Neural cell (in vitro differentiated cells): ENCODE measurements at regions not wholly inside any gene's neighbourhood (a gene's known extent, or its start where the extent isn't known, plus 50 kb on each side); places are given as distances from the start of the nearest gene placed in this dataset.

Source experiments
- H2AFZ ChIP-seq: fragments of 200-600, 300-800 bp; sonication (generic), shearing (Covaris generic); 2 replicates; pipeline ENCODE4 v1.6.0; 2014; ENCODE audit warnings: low read depth, mild to moderate bottlenecking, antibody characterized with exemption, low read length, moderate library complexity
- H3F3A ChIP-seq: fragments of 200-600 bp; shearing (Covaris generic); 2 replicates; pipeline ENCODE4 v1.6.1; 2016; ENCODE audit warnings: mild to moderate bottlenecking, moderate library complexity, mixed read lengths, antibody characterized with exemption, low read length; ENCODE audit not compliant: insufficient read depth, poor library complexity, severe bottlenecking
- H3K27ac ChIP-seq: fragments of 200-600, 300-800 bp; sonication (generic), shearing (Covaris generic); 2 replicates; pipeline ENCODE4 v1.5.1; 2014; ENCODE audit warnings: mild to moderate bottlenecking, low read length, moderate library complexity
- H3K27me3 ChIP-seq: fragments of 300-800, 200-600 bp; sonication (generic), shearing (Covaris generic); 2 replicates; pipeline ENCODE4 v1.6.0; 2014; ENCODE audit warnings: mild to moderate bottlenecking, low read depth, low read length, moderate library complexity; ENCODE audit not compliant: insufficient read depth
- H3K36me3 ChIP-seq: fragments of 300-800, 200-600 bp; sonication (generic), shearing (Covaris generic); 2 replicates; pipeline ENCODE4 v1.5.1; 2014; ENCODE audit warnings: mild to moderate bottlenecking, antibody characterized with exemption, low read length, moderate library complexity; ENCODE audit not compliant: insufficient read depth
- H3K4me2 ChIP-seq: fragments of 300-800, 200-600 bp; sonication (generic), shearing (Covaris generic); 2 replicates; pipeline ENCODE4 v1.6.0; 2014; ENCODE audit warnings: mild to moderate bottlenecking, low read length
- H3K4me3 ChIP-seq: fragments of 300-800, 200-600 bp; sonication (generic), shearing (Covaris generic); 2 replicates; pipeline ENCODE4 v1.5.1; 2014; ENCODE audit warnings: mild to moderate bottlenecking, low read length, moderate library complexity
- H3K79me2 ChIP-seq: fragments of 200-600 bp; shearing (Covaris generic); replicated peaks from 2 replicates; pipeline ENCODE4 v1.6.0; 2014; ENCODE audit warnings: mild to moderate bottlenecking, low read length, moderate library complexity; ENCODE audit not compliant: insufficient read depth
- H3K9ac ChIP-seq: fragments of 300-800, 200-600 bp; sonication (generic), shearing (Covaris generic); 2 replicates; pipeline ENCODE4 v1.6.1; 2016; ENCODE audit warnings: mild to moderate bottlenecking, low read length, mixed read lengths
- H3K9me2 ChIP-seq: fragments of 200-600 bp; shearing (Covaris generic); 2 replicates; pipeline ENCODE4 v1.6.1; 2016; ENCODE audit warnings: mild to moderate bottlenecking, low read length, mixed read lengths; ENCODE audit not compliant: insufficient read depth
- H3K9me3 ChIP-seq: fragments of 200-600, 300-800 bp; sonication (generic), shearing (Covaris generic); 2 replicates; pipeline ENCODE4 v1.6.1; 2016; ENCODE audit warnings: mild to moderate bottlenecking, mixed run types, low read length, moderate library complexity, mixed read lengths
- H4K20me1 ChIP-seq: fragments of 200-600 bp; shearing (Covaris generic); 2 replicates; pipeline ENCODE4 v1.6.1; 2016; ENCODE audit warnings: mild to moderate bottlenecking, mixed run types; ENCODE audit not compliant: insufficient read depth
- EP300 ChIP-seq: fragments of 450-650 bp; conservative IDR thresholded peaks from 2 replicates; pipeline ENCODE4 v1.6.1; 2014; ENCODE audit warnings: antibody characterized with exemption, mild to moderate bottlenecking, moderate library complexity; ENCODE audit not compliant: poor library complexity, severe bottlenecking
- EZH2 ChIP-seq: fragments of 200-600, 300-800 bp; shearing (Covaris generic), sonication (generic); IDR thresholded peaks from 2 replicates; pipeline ENCODE4 v1.6.1; 2014; ENCODE audit warnings: antibody characterized with exemption, low read length, borderline replicate concordance, mild to moderate bottlenecking; ENCODE audit not compliant: insufficient read depth, poor library complexity, severe bottlenecking
- MXI1 ChIP-seq: fragments of 450-650 bp; conservative IDR thresholded peaks from 2 replicates; pipeline ENCODE4 v1.6.1; 2014; ENCODE audit warnings: antibody characterized with exemption, mild to moderate bottlenecking; ENCODE audit not compliant: poor library complexity, severe bottlenecking
- POLR2AphosphoS5 ChIP-seq: IDR thresholded peaks from 2 replicates; pipeline ENCODE4 v1.6.1; 2012
- RAD21 ChIP-seq: fragments of 450-650 bp; conservative IDR thresholded peaks from 2 replicates; pipeline ENCODE4 v1.6.1; 2014; ENCODE audit warnings: antibody characterized with exemption, mild to moderate bottlenecking, moderate library complexity
- SMC3 ChIP-seq: fragments of 450-650 bp; conservative IDR thresholded peaks from 2 replicates; pipeline ENCODE4 v1.6.1; 2014; ENCODE audit warnings: antibody characterized with exemption, mild to moderate bottlenecking, moderate library complexity; ENCODE audit not compliant: poor library complexity
- TAF1 ChIP-seq: IDR thresholded peaks from 2 replicates; pipeline ENCODE4 v1.6.1; 2012; ENCODE audit warnings: low read depth
- TF ChIP-seq, protein P1 (sequence below): IDR thresholded peaks from 2 replicates; pipeline ENCODE4 v1.6.1; 2012; ENCODE audit warnings: borderline replicate concordance
- TF ChIP-seq, protein P2 (sequence below): fragments of 450-650 bp; IDR thresholded peaks from 2 replicates; pipeline ENCODE4 v1.5.1; 2014; ENCODE audit warnings: antibody characterized with exemption, mild to moderate bottlenecking, moderate library complexity; ENCODE audit not compliant: poor library complexity, severe bottlenecking

GRCh38 chr4:92199135-92199534 lies 104.6 kb upstream of the GRID2 start:
- no peak overlapping the region for H3K4me2 ChIP-seq
- no peaks in the 10 kb centered on the region for H3K36me3 ChIP-seq
- no peaks in the 10 kb centered on the region for H3K79me2 ChIP-seq
- no peaks in the 10 kb centered on the region for H3K27me3 ChIP-seq
- H3K27ac ChIP-seq, result no peak overlapping the region
- TF ChIP-seq TAF1, result no peak
- TF ChIP-seq, protein P1, sequence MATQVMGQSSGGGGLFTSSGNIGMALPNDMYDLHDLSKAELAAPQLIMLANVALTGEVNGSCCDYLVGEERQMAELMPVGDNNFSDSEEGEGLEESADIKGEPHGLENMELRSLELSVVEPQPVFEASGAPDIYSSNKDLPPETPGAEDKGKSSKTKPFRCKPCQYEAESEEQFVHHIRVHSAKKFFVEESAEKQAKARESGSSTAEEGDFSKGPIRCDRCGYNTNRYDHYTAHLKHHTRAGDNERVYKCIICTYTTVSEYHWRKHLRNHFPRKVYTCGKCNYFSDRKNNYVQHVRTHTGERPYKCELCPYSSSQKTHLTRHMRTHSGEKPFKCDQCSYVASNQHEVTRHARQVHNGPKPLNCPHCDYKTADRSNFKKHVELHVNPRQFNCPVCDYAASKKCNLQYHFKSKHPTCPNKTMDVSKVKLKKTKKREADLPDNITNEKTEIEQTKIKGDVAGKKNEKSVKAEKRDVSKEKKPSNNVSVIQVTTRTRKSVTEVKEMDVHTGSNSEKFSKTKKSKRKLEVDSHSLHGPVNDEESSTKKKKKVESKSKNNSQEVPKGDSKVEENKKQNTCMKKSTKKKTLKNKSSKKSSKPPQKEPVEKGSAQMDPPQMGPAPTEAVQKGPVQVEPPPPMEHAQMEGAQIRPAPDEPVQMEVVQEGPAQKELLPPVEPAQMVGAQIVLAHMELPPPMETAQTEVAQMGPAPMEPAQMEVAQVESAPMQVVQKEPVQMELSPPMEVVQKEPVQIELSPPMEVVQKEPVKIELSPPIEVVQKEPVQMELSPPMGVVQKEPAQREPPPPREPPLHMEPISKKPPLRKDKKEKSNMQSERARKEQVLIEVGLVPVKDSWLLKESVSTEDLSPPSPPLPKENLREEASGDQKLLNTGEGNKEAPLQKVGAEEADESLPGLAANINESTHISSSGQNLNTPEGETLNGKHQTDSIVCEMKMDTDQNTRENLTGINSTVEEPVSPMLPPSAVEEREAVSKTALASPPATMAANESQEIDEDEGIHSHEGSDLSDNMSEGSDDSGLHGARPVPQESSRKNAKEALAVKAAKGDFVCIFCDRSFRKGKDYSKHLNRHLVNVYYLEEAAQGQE, result no peak
- no peak for TF ChIP-seq SMC3
- H4K20me1 ChIP-seq, result no peaks in the 10 kb centered on the region
- no peak overlapping the region for H3K4me3 ChIP-seq
- no peaks in the 10 kb centered on the region for H3F3A ChIP-seq
- H3K9me2 ChIP-seq, result no peaks in the 10 kb centered on the region
- no peak overlapping the region for H3K9ac ChIP-seq
- no peaks in the 10 kb centered on the region for H3K9me3 ChIP-seq
- no peak overlapping the region for H2AFZ ChIP-seq

- TF ChIP-seq POLR2AphosphoS5 (no peak), RAD21 (no peak), MXI1 (no peak), EP300 (no peak), EZH2 (no peak)
- TF ChIP-seq, protein P2, sequence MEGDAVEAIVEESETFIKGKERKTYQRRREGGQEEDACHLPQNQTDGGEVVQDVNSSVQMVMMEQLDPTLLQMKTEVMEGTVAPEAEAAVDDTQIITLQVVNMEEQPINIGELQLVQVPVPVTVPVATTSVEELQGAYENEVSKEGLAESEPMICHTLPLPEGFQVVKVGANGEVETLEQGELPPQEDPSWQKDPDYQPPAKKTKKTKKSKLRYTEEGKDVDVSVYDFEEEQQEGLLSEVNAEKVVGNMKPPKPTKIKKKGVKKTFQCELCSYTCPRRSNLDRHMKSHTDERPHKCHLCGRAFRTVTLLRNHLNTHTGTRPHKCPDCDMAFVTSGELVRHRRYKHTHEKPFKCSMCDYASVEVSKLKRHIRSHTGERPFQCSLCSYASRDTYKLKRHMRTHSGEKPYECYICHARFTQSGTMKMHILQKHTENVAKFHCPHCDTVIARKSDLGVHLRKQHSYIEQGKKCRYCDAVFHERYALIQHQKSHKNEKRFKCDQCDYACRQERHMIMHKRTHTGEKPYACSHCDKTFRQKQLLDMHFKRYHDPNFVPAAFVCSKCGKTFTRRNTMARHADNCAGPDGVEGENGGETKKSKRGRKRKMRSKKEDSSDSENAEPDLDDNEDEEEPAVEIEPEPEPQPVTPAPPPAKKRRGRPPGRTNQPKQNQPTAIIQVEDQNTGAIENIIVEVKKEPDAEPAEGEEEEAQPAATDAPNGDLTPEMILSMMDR, result no peak
- no peaks in the 10 kb centered on the region for H3K27me3 ChIP-seq
- no peaks in the 10 kb centered on the region for H3K79me2 ChIP-seq
- no peaks in the 10 kb centered on the region for H3K9me2 ChIP-seq
- no peak overlapping the region for H3K4me2 ChIP-seq
- H3K36me3 ChIP-seq, result no peaks in the 10 kb centered on the region
- H3F3A ChIP-seq, result no peaks in the 10 kb centered on the region
- H3K9ac ChIP-seq, result no peak overlapping the region
- H4K20me1 ChIP-seq, result no peaks in the 10 kb centered on the region
- no peak overlapping the region for H2AFZ ChIP-seq
- no peak overlapping the region for H3K27ac ChIP-seq
- no peak overlapping the region for H3K4me3 ChIP-seq
- no peaks in the 10 kb centered on the region for H3K9me3 ChIP-seq
Observed at GRCh38 chr4:92210906-92211305, 92.9 kb upstream of the GRID2 start.

- Histone ChIP-seq H2AFZ (no peak overlapping the region), H3K9me3 (no peaks in the 10 kb centered on the region), H3K4me3 (no peak overlapping the region), H3K79me2 (no peaks in the 10 kb centered on the region), H3K27me3 (no peaks in the 10 kb centered on the region), H3K27ac (no peak overlapping the region), H4K20me1 (no peaks in the 10 kb centered on the region), H3K9ac (no peak overlapping the region), H3K4me2 (no peak overlapping the region), H3K9me2 (no peaks in the 10 kb centered on the region), H3F3A (no peaks in the 10 kb centered on the region), H3K36me3 (no peaks in the 10 kb centered on the region)
- no peak for TF ChIP-seq EZH2
- no peak for TF ChIP-seq POLR2AphosphoS5
- TF ChIP-seq, protein P1, result no peak
- TF ChIP-seq, protein P2, result no peak
- TF ChIP-seq EP300, result no peak
- TF ChIP-seq RAD21, result no peak
- no peak for TF ChIP-seq SMC3
- TF ChIP-seq MXI1, result no peak
Observed at GRCh38 chr4:92215476-92215875, 88.3 kb upstream of the GRID2 start.
